Liver (tissue), 8 donors: ENCODE measurements at regions not wholly inside any gene's neighbourhood (a gene's known extent, or its start where the extent isn't known, plus 50 kb on each side); places are given as distances from the start of the nearest gene placed in this dataset.
"Not testable (repeated sequence)": the region's sequence is repeated elsewhere in the genome, so short reads cannot be mapped to it uniquely, and the experiment has no call there.

Experiments used
- DNase-seq: peaks from one replicate; pipeline ENCODE4 v3.0.0-alpha.2; 2017; ENCODE audit warnings: low spot score
- H3K27ac ChIP-seq, 2 donors: one replicate each; pipeline ENCODE4 v1.7.0; 2013; ENCODE audit warnings: inconsistent platforms in 2 of 2, low read length in 2 of 2, control low read depth in 1 of 2, low read depth in 1 of 2, mild to moderate bottlenecking in 1 of 2
- H3K27me3 ChIP-seq, 4 donors: one replicate each; pipeline versions ENCODE4 v1.6.1 to v1.7.0; 2013; ENCODE audit warnings: low read length in 3 of 4, inconsistent platforms in 1 of 4, mild to moderate bottlenecking in 1 of 4, moderate library complexity in 1 of 4; ENCODE audit not compliant: control insufficient read depth in 4 of 4, insufficient read depth in 4 of 4
- H3K36me3 ChIP-seq, 4 donors: one replicate each; pipeline versions ENCODE4 v1.6.1 to v1.7.0; 2013; ENCODE audit warnings: low read length in 3 of 4, mild to moderate bottlenecking in 3 of 4, low read depth in 1 of 4, moderate library complexity in 1 of 4; ENCODE audit not compliant: control insufficient read depth in 4 of 4, insufficient read depth in 3 of 4
- H3K4me1 ChIP-seq, 4 donors: one replicate each; pipeline versions ENCODE4 v1.6.1 to v1.7.0; 2013; ENCODE audit warnings: low read length in 3 of 4, mild to moderate bottlenecking in 3 of 4, moderate library complexity in 1 of 4; ENCODE audit not compliant: control insufficient read depth in 4 of 4, insufficient read depth in 4 of 4
- H3K4me3 ChIP-seq, 3 donors: one replicate each; pipeline versions ENCODE4 v1.6.1 to v1.7.0; 2013; ENCODE audit warnings: low read length in 3 of 3, control low read depth in 1 of 3, low read depth in 1 of 3, mild to moderate bottlenecking in 1 of 3
- H3K9ac ChIP-seq, 2 donors: one replicate each; pipeline ENCODE4 v1.7.0; 2013; ENCODE audit warnings: low read length in 2 of 2, mild to moderate bottlenecking in 2 of 2, moderate library complexity in 2 of 2, control low read depth in 1 of 2, low read depth in 1 of 2
- H3K9me3 ChIP-seq, 4 donors: one replicate each; pipeline versions ENCODE4 v1.6.1 to v1.7.0; 2013; ENCODE audit warnings: low read length in 3 of 4; ENCODE audit not compliant: control insufficient read depth in 4 of 4
- CTCF ChIP-seq: fragments of 150-350 bp; IDR thresholded peaks from 2 replicates; pipeline ENCODE4 v1.5.1; 2017; ENCODE audit warnings: improper control_type of control experiment, low read depth, low read length; ENCODE audit not compliant: missing input control
- EGR1 ChIP-seq, 2 donors: IDR thresholded peaks; 2 replicates each; pipeline ENCODE4 v1.6.1; 2016 to 2018; ENCODE audit warnings: antibody characterized with exemption in 2 of 2, low read depth in 2 of 2
- FOXA1 ChIP-seq: IDR thresholded peaks from 2 replicates; pipeline ENCODE4 v1.6.1; 2016; ENCODE audit warnings: antibody characterized with exemption
- FOXA2 ChIP-seq: IDR thresholded peaks from 2 replicates; pipeline ENCODE4 v1.6.1; 2016; ENCODE audit warnings: antibody characterized with exemption
- GABPA ChIP-seq, 2 donors: IDR thresholded peaks in 1 of 2; conservative IDR thresholded peaks in 1 of 2; 2 replicates each; pipeline ENCODE4 v1.6.1; 2016; ENCODE audit warnings: antibody characterized with exemption in 2 of 2, mild to moderate bottlenecking in 1 of 2, moderate library complexity in 1 of 2
- HNF4A ChIP-seq, 2 donors: conservative IDR thresholded peaks; 2 replicates each; pipeline ENCODE4 v1.6.1; 2016; ENCODE audit warnings: antibody characterized with exemption in 2 of 2, mild to moderate bottlenecking in 2 of 2
- NR2F2 ChIP-seq: IDR thresholded peaks from 2 replicates; pipeline ENCODE4 v1.6.1; 2016; ENCODE audit warnings: antibody characterized with exemption
- RAD21 ChIP-seq, 2 donors: IDR thresholded peaks; 2 replicates each; pipeline ENCODE4 v1.6.1; 2016; ENCODE audit warnings: antibody characterized with exemption in 2 of 2, mild to moderate bottlenecking in 2 of 2
- REST ChIP-seq: IDR thresholded peaks from 2 replicates; pipeline ENCODE4 v1.6.1; 2016; ENCODE audit warnings: antibody characterized with exemption, mild to moderate bottlenecking
- RXRA ChIP-seq, 2 donors: IDR thresholded peaks; 2 replicates each; pipeline ENCODE4 v1.6.1; 2017 to 2018; ENCODE audit warnings: antibody characterized with exemption in 2 of 2, mild to moderate bottlenecking in 1 of 2
- TAF1 ChIP-seq: conservative IDR thresholded peaks from 2 replicates; pipeline ENCODE4 v1.6.1; 2016; ENCODE audit warnings: antibody characterized with exemption, mild to moderate bottlenecking
- YY1 ChIP-seq: IDR thresholded peaks from 2 replicates; pipeline ENCODE4 v1.6.1; 2016; ENCODE audit warnings: antibody characterized with exemption, mild to moderate bottlenecking
- ZBTB33 ChIP-seq: IDR thresholded peaks from 2 replicates; pipeline ENCODE4 v1.6.1; 2016; ENCODE audit warnings: antibody characterized with exemption
- WGBS: extraction: QIAGEN DNeasy Blood & Tissue Kit; methylation state at CpG from one replicate; pipeline ENCODE4 v1.1.7; 2013; 5-methylcytosine and 5-hydroxymethylcytosine counted together
- TF ChIP-seq, protein P1 (sequence below): IDR thresholded peaks from 2 replicates; pipeline ENCODE4 v1.6.1; 2016; ENCODE audit warnings: antibody characterized with exemption
- donor health status: healthy.
- donor health status: healthy.
- donor health status: healthy.
- donor health status: healthy.
- donor health status: healthy.

DNA sequence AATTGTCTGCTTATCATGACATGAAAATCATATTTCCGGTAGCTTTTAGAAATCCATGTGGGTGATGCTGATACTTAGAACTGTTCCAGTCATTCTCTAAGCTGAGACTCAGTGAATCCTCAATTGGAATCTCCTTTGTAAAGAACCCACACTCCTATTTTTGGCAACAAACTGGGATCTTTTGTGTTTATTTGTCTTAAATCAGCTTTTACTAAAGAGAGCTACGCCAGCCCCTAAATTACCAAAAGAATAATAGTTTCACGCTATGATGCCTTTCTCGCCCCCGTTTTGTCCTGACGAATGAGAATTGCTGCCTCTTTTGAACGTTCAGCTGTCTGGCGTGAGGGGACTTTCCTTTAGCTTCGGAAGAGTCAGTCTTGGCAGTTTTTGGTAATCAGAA, 195.9 kb downstream of the SHOX start (continued):
- TF ChIP-seq GABPA (IDR thresholded peaks at IDR 0.05 in 1 of 2, conservative IDR thresholded peaks at IDR 0.05 in 1 of 2) (no peak), EGR1 (IDR thresholded peaks at IDR 0.05; ENCODE audit: low read depth in 2 of 2) (no peak), FOXA1 (no peak)

GRCh38 chrX:825991-826390, 195.4 kb downstream of the SHOX start:
- no peak for DNase-seq
- WGBS = 78% methylated on average over 11 of the region's 11 CpGs
- H3K36me3 ChIP-seq = no peaks in the 10 kb centered on the region

DNA sequence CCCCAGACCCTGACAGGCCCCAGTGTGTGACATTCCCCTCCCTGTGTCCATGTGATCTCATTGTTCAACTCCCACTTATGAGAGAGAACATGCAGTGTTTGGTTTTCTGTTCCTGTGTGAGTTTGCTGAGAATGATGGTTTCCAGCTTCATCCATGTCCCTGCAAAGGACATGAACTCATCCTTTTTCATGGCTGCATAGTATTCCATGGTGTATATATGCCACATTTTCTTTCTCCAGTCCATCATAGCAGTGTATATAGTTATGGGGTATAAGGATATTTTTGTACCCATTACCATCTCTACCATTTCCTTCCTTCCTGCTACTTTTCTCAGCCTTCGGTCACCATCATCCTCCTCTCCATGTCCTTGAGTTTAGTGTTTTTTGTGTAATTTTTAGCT, 192.5 kb downstream of the SHOX start:
- not testable (repeated sequence) for DNase-seq, H3K27me3 ChIP-seq, H3K36me3 ChIP-seq, H3K4me1 ChIP-seq, H3K4me3 ChIP-seq, H3K9ac ChIP-seq, H3K27ac ChIP-seq
- WGBS = 98% methylated on average over 1 of the region's 1 CpG
- H3K9me3 ChIP-seq = peaks cover 0 to 12% (median 2%) of the 10 kb centered on the region in 4 donors

More at GRCh38 chrX:825991-826390, 195.4 kb downstream of the SHOX start:
- Histone ChIP-seq H3K4me3 (no peak overlapping the region), H3K4me1 (no peaks in the 10 kb centered on the region), H3K9ac (no peak overlapping the region), H3K9me3 (peaks cover 0 to 5% (median 0%) of the 10 kb centered on the region in 4 donors), H3K27me3 (no peaks in the 10 kb centered on the region), H3K27ac (no peak overlapping the region)
- TF ChIP-seq GABPA (IDR thresholded peaks at IDR 0.05 in 1 of 2, conservative IDR thresholded peaks at IDR 0.05 in 1 of 2) (no peak), REST (no peak), FOXA1 (no peak), EGR1 (IDR thresholded peaks at IDR 0.05; ENCODE audit: low read depth in 2 of 2) (no peak), NR2F2 (no peak)
- TF ChIP-seq, protein P1, sequence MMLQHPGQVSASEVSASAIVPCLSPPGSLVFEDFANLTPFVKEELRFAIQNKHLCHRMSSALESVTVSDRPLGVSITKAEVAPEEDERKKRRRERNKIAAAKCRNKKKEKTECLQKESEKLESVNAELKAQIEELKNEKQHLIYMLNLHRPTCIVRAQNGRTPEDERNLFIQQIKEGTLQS = no peak

GRCh38 chrX:821327-822107, 190.9 kb downstream of the SHOX start:
- H3K4me1 ChIP-seq = no peaks in the 10 kb centered on the region
- no peaks in the 10 kb centered on the region for H3K36me3 ChIP-seq
- no peak overlapping the region for H3K27ac ChIP-seq
- no peak for TF ChIP-seq RXRA (IDR thresholded peaks at IDR 0.05)
- TF ChIP-seq ZBTB33 = no peak
- TF ChIP-seq YY1 = no peak
- TF ChIP-seq CTCF = no peak
- TF ChIP-seq FOXA2 = no peak
- no peak for TF ChIP-seq RAD21 (IDR thresholded peaks at IDR 0.05)
- no peak for TF ChIP-seq FOXA1
- no peak for TF ChIP-seq GABPA (IDR thresholded peaks at IDR 0.05 in 1 of 2, conservative IDR thresholded peaks at IDR 0.05 in 1 of 2)
- no peak for TF ChIP-seq HNF4A (conservative IDR thresholded peaks at IDR 0.05)
- TF ChIP-seq, protein P1 = no peak
- no peak for TF ChIP-seq TAF1
- WGBS = 74% methylated on average over 12 of the region's 12 CpGs
- no peaks in the 10 kb centered on the region for H3K27me3 ChIP-seq
- H3K4me3 ChIP-seq = no peak overlapping the region
- no peak overlapping the region for H3K9ac ChIP-seq
- DNase-seq = no peak
- H3K9me3 ChIP-seq = peaks cover 0 to 12% (median 2%) of the 10 kb centered on the region in 4 donors
